ENCODE measurements at regions not wholly inside any gene's neighbourhood (a gene's known extent, or its start where the extent isn't known, plus 50 kb on each side); places are given as distances from the start of the nearest gene placed in this dataset.

DNA sequence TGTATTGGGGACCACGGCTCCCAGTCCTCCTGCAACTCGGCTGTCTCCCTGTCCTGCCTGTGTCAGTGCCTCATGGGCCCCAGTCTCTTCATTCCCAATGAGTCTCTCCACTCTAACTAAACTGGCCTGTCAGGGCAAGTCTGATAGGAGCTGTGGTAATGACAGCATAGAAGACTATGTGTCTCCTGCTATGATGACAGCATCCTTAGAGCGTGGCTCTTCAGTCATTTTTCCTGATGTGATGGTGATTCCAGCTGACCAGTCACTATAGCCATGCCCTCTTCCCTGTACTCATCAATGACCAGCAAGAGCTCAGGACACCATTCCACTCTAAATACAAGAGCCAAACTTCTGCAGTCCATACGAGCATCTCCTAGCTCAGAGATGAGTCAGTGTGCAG, 339.8 kb downstream of the PCNX1 start:
- Histone ChIP-seq H3K9me3 (ENCODE audit: low read length) (no peaks in the 10 kb centered on the region), H3K27ac (ENCODE audit: low read depth, low read length, poor library complexity, severe bottlenecking) (no peak overlapping the region), H3K9me2 (ENCODE audit: low read depth, low read length) (no peaks in the 10 kb centered on the region), H4K20me1 (ENCODE audit: insufficient read depth, low read length) (no peaks in the 10 kb centered on the region), H2AFZ (ENCODE audit: low read length) (no peak overlapping the region), H3K79me2 (ENCODE audit: insufficient read depth, low read length) (no peaks in the 10 kb centered on the region), H3K9ac (ENCODE audit: low read length) (no peak overlapping the region), H3K4me3 (ENCODE audit: low read depth, low read length, poor library complexity, severe bottlenecking) (no peak overlapping the region), H3F3A (ENCODE audit: insufficient read depth, low read length) (no peaks in the 10 kb centered on the region), H3K27me3 (ENCODE audit: insufficient read depth, low read length) (no peaks in the 10 kb centered on the region), H3K4me1 (ENCODE audit: insufficient read depth, low read length, severe bottlenecking) (no peaks in the 10 kb centered on the region), H3K4me2 (ENCODE audit: low read length) (no peak overlapping the region), H3K36me3 (ENCODE audit: insufficient read depth, low read length) (no peaks in the 10 kb centered on the region)
- no peak for TF ChIP-seq EZH2 (IDR thresholded peaks at IDR 0.05; ENCODE audit: borderline replicate concordance, low read length)
- TF ChIP-seq, protein P1, sequence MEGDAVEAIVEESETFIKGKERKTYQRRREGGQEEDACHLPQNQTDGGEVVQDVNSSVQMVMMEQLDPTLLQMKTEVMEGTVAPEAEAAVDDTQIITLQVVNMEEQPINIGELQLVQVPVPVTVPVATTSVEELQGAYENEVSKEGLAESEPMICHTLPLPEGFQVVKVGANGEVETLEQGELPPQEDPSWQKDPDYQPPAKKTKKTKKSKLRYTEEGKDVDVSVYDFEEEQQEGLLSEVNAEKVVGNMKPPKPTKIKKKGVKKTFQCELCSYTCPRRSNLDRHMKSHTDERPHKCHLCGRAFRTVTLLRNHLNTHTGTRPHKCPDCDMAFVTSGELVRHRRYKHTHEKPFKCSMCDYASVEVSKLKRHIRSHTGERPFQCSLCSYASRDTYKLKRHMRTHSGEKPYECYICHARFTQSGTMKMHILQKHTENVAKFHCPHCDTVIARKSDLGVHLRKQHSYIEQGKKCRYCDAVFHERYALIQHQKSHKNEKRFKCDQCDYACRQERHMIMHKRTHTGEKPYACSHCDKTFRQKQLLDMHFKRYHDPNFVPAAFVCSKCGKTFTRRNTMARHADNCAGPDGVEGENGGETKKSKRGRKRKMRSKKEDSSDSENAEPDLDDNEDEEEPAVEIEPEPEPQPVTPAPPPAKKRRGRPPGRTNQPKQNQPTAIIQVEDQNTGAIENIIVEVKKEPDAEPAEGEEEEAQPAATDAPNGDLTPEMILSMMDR (IDR thresholded peaks at IDR 0.05; ENCODE audit: low read length), result no peak

DNA sequence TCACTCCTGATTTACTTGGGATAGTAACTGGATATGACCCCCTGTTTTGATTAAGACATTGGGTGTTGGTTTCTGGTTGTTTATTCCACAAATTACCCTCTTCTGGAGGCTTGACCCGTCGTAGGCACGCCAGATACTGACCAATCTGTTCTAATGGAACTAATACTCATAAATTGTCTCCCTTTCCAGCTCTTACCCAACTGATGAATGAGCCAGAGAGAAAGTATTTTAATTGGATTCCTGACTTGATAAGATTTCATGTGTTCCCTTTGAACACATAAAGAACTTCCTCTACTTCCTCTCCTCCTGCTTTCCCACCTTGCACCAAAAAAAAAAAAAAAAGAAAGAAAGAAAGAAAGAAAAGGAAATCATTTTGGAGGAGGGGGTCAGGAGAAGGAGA, 340.9 kb downstream of the PCNX1 start:
- Histone ChIP-seq H3K27ac (ENCODE audit: low read depth, low read length, poor library complexity, severe bottlenecking) (no peak overlapping the region), H3K4me3 (ENCODE audit: low read depth, low read length, poor library complexity, severe bottlenecking) (no peak overlapping the region), H3K4me2 (ENCODE audit: low read length) (no peak overlapping the region)

DNA sequence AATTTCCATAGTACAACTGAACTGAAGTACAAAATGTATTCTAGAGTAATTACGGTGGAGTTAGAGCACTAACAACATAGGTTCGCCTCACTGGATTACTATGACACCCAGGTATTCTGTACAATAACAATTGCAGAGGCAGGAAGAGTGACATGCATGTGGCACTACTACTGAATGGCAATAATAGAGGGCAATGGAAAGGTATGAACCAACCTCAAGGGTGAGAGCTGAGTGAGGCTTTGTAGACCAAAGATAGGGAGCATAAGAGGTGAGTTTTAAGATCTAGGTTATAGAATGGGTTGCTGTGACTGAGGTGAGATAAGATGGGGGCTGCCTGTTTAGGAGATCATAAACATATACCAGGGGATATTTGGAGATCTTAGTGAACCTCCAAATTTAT, 343.1 kb downstream of the PCNX1 start:
- no peaks in the 10 kb centered on the region for H3K4me1 ChIP-seq (ENCODE audit: insufficient read depth, low read length, severe bottlenecking)
- H3K79me2 ChIP-seq (ENCODE audit: insufficient read depth, low read length), result no peaks in the 10 kb centered on the region
- H3K9me2 ChIP-seq (ENCODE audit: low read depth, low read length), result no peaks in the 10 kb centered on the region
- no peaks in the 10 kb centered on the region for H4K20me1 ChIP-seq (ENCODE audit: insufficient read depth, low read length)
- H3K36me3 ChIP-seq (ENCODE audit: insufficient read depth, low read length), result no peaks in the 10 kb centered on the region
- no peak overlapping the region for H2AFZ ChIP-seq (ENCODE audit: low read length)
- no peaks in the 10 kb centered on the region for H3F3A ChIP-seq (ENCODE audit: insufficient read depth, low read length)
- TF ChIP-seq EZH2 (IDR thresholded peaks at IDR 0.05; ENCODE audit: borderline replicate concordance, low read length), result no peak
- TF ChIP-seq, protein P1 (IDR thresholded peaks at IDR 0.05; ENCODE audit: low read length), result no peak
- H3K9ac ChIP-seq (ENCODE audit: low read length), result no peak overlapping the region
- no peaks in the 10 kb centered on the region for H3K9me3 ChIP-seq (ENCODE audit: low read length)
- no peak overlapping the region for H3K4me3 ChIP-seq (ENCODE audit: low read depth, low read length, poor library complexity, severe bottlenecking)
- no peak overlapping the region for H3K4me2 ChIP-seq (ENCODE audit: low read length)
- no peaks in the 10 kb centered on the region for H3K27me3 ChIP-seq (ENCODE audit: insufficient read depth, low read length)
- H3K27ac ChIP-seq (ENCODE audit: low read depth, low read length, poor library complexity, severe bottlenecking), result no peak overlapping the region

More for the DNA sequence above, 340.9 kb downstream of the PCNX1 start:
- Histone ChIP-seq H4K20me1 (ENCODE audit: insufficient read depth, low read length) (no peaks in the 10 kb centered on the region), H3K79me2 (ENCODE audit: insufficient read depth, low read length) (no peaks in the 10 kb centered on the region), H3K4me1 (ENCODE audit: insufficient read depth, low read length, severe bottlenecking) (no peaks in the 10 kb centered on the region), H3K9ac (ENCODE audit: low read length) (no peak overlapping the region), H3K36me3 (ENCODE audit: insufficient read depth, low read length) (no peaks in the 10 kb centered on the region), H3F3A (ENCODE audit: insufficient read depth, low read length) (no peaks in the 10 kb centered on the region), H3K27me3 (ENCODE audit: insufficient read depth, low read length) (no peaks in the 10 kb centered on the region), H3K9me2 (ENCODE audit: low read depth, low read length) (no peaks in the 10 kb centered on the region), H3K9me3 (ENCODE audit: low read length) (no peaks in the 10 kb centered on the region), H2AFZ (ENCODE audit: low read length) (no peak overlapping the region)
- TF ChIP-seq, protein P1 (IDR thresholded peaks at IDR 0.05; ENCODE audit: low read length), result no peak
- no peak for TF ChIP-seq EZH2 (IDR thresholded peaks at IDR 0.05; ENCODE audit: borderline replicate concordance, low read length)

Measured in OCI-LY1 (cell line).